ENCODE measurements at regions not wholly inside any gene's neighbourhood (a gene's known extent, or its start where the extent isn't known, plus 50 kb on each side); places are given as distances from the start of the nearest gene placed in this dataset.

GRCh38 chr13:83121896-83122295 is 760.4 kb downstream of the SLITRK1 start:
- no peak for TF ChIP-seq POLR2A (IDR thresholded peaks at IDR 0.05)
- TF ChIP-seq, protein P1, sequence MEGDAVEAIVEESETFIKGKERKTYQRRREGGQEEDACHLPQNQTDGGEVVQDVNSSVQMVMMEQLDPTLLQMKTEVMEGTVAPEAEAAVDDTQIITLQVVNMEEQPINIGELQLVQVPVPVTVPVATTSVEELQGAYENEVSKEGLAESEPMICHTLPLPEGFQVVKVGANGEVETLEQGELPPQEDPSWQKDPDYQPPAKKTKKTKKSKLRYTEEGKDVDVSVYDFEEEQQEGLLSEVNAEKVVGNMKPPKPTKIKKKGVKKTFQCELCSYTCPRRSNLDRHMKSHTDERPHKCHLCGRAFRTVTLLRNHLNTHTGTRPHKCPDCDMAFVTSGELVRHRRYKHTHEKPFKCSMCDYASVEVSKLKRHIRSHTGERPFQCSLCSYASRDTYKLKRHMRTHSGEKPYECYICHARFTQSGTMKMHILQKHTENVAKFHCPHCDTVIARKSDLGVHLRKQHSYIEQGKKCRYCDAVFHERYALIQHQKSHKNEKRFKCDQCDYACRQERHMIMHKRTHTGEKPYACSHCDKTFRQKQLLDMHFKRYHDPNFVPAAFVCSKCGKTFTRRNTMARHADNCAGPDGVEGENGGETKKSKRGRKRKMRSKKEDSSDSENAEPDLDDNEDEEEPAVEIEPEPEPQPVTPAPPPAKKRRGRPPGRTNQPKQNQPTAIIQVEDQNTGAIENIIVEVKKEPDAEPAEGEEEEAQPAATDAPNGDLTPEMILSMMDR (IDR thresholded peaks at IDR 0.05), result no peak
